Fibroblast of peridontal ligament (primary cell): ENCODE measurements at regions not wholly inside any gene's neighbourhood (a gene's known extent, or its start where the extent isn't known, plus 50 kb on each side); places are given as distances from the start of the nearest gene placed in this dataset.

Experiments used
- DNase-seq: peaks from one replicate; pipeline ENCODE4 v3.0.0-alpha.2; 2010; ENCODE audit errors: extremely low read depth

- no peak for DNase-seq
Measured at GRCh38 chr10:129353101-129353500, 113.9 kb upstream of the MGMT start.

- no peak for DNase-seq
Measured at GRCh38 chr10:129360046-129360445, 107.0 kb upstream of the MGMT start.

- no peak for DNase-seq
Measured at GRCh38 chr10:129361676-129362376, 105.2 kb upstream of the MGMT start.

- no peak for DNase-seq
Measured at GRCh38 chr10:129364949-129365348, 102.1 kb upstream of the MGMT start.

- no peak for DNase-seq
Measured at GRCh38 chr10:129365767-129366402, 101.2 kb upstream of the MGMT start.

GRCh38 chr10:129366450-129366849, 100.6 kb upstream of the MGMT start:
- DNase-seq, result no peak

GRCh38 chr10:129369566-129369965, 97.5 kb upstream of the MGMT start:
- no peak for DNase-seq

GRCh38 chr10:129371541-129371940, 95.5 kb upstream of the MGMT start:
- no peak for DNase-seq

- DNase-seq, result no peak
Measured at GRCh38 chr10:129372172-129372571, 94.9 kb upstream of the MGMT start.

GRCh38 chr10:129373231-129373630, 93.8 kb upstream of the MGMT start:
- DNase-seq, result no peak

GRCh38 chr10:129373718-129374117, 93.3 kb upstream of the MGMT start:
- DNase-seq, result no peak

GRCh38 chr10:129375171-129375570, 91.9 kb upstream of the MGMT start:
- no peak for DNase-seq

- no peak for DNase-seq
Measured at GRCh38 chr10:129375912-129376311, 91.1 kb upstream of the MGMT start.

GRCh38 chr10:129380279-129380678, 86.8 kb upstream of the MGMT start:
- DNase-seq, result no peak

GRCh38 chr10:129381741-129382140, 85.3 kb upstream of the MGMT start:
- no peak for DNase-seq

- DNase-seq, result no peak
Measured at GRCh38 chr10:129382401-129382800, 84.6 kb upstream of the MGMT start.

GRCh38 chr10:129383651-129384050, 83.4 kb upstream of the MGMT start:
- DNase-seq, result no peak

- no peak for DNase-seq
Measured at GRCh38 chr10:129385600-129385999, 81.4 kb upstream of the MGMT start.

- no peak for DNase-seq
Measured at GRCh38 chr10:129386415-129387257, 80.4 kb upstream of the MGMT start.

GRCh38 chr10:129387258-129387525, 79.8 kb upstream of the MGMT start:
- DNase-seq, result no peak

GRCh38 chr10:129388435-129388834, 78.6 kb upstream of the MGMT start:
- DNase-seq, result no peak

- no peak for DNase-seq
Measured at GRCh38 chr10:129389194-129389593, 77.8 kb upstream of the MGMT start.

GRCh38 chr10:129390147-129390546, 76.9 kb upstream of the MGMT start:
- no peak for DNase-seq
